ENCODE measurements at regions not wholly inside any gene's neighbourhood (a gene's known extent, or its start where the extent isn't known, plus 50 kb on each side); places are given as distances from the start of the nearest gene placed in this dataset.

DNA sequence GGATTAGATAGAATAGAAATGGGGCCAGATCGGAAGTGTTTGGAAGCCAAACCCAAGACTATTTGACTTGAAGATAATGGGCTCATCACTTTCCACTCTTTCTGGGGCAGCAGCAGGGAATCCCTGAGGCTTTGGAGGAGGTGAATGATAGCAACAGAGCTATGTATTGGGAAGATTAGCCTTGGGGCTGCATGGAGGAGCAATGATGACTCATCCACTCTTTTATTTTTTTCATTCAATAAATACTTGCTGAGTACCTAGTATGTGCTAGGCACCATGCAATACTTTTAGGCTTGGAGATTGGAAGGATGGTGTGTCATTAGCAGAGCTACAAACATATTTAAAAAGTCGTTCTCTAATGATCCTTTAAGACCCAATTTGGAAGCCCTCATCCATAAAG is 166.9 kb upstream of the FOXD3 start:
- H3K4me1 ChIP-seq (ENCODE audit: control insufficient read depth, extremely low read depth, insufficient read depth, low read length), result no peaks in the 10 kb centered on the region
- H3K9ac ChIP-seq (ENCODE audit: insufficient read depth, low read length), result no peak overlapping the region
- no peak overlapping the region for H3K4me3 ChIP-seq (replicated peaks in 1 of 4; ENCODE audit: control extremely low read depth in 1 of 4, insufficient read depth in 1 of 4, low read depth in 3 of 4, low read length in 4 of 4)
- H4K20me1 ChIP-seq (ENCODE audit: control insufficient read depth, extremely low read depth, insufficient read depth, low read length), result no peaks in the 10 kb centered on the region
- no peaks in the 10 kb centered on the region for H3K27me3 ChIP-seq (ENCODE audit: control insufficient read depth, insufficient read depth, low read length)
- H3K27ac ChIP-seq (ENCODE audit: insufficient read depth, low read length), result no peak overlapping the region
- no peak for TF ChIP-seq EZH2 (IDR thresholded peaks at IDR 0.05; ENCODE audit: low read length, missing control alignments)
- TF ChIP-seq, protein P1, sequence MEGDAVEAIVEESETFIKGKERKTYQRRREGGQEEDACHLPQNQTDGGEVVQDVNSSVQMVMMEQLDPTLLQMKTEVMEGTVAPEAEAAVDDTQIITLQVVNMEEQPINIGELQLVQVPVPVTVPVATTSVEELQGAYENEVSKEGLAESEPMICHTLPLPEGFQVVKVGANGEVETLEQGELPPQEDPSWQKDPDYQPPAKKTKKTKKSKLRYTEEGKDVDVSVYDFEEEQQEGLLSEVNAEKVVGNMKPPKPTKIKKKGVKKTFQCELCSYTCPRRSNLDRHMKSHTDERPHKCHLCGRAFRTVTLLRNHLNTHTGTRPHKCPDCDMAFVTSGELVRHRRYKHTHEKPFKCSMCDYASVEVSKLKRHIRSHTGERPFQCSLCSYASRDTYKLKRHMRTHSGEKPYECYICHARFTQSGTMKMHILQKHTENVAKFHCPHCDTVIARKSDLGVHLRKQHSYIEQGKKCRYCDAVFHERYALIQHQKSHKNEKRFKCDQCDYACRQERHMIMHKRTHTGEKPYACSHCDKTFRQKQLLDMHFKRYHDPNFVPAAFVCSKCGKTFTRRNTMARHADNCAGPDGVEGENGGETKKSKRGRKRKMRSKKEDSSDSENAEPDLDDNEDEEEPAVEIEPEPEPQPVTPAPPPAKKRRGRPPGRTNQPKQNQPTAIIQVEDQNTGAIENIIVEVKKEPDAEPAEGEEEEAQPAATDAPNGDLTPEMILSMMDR (conservative IDR thresholded peaks at IDR 0.05 in 1 of 2, IDR thresholded peaks at IDR 0.05 in 1 of 2; ENCODE audit: low read depth in 1 of 2, low read length in 2 of 2), result no peak
- H3K79me2 ChIP-seq (ENCODE audit: control insufficient read depth, insufficient read depth, low read length), result no peaks in the 10 kb centered on the region
- no peak overlapping the region for H2AFZ ChIP-seq (ENCODE audit: low read length)
- DNase-seq (ENCODE audit: low read depth in 2 of 2), result no peak
- H3K36me3 ChIP-seq (ENCODE audit: control insufficient read depth, insufficient read depth, low read length), result no peaks in the 10 kb centered on the region
- H3K9me3 ChIP-seq (ENCODE audit: control insufficient read depth, insufficient read depth, low read depth, low read length), result no peaks in the 10 kb centered on the region
- no peak overlapping the region for H3K4me2 ChIP-seq (ENCODE audit: extremely low read depth, insufficient read depth, low read length)

DNA sequence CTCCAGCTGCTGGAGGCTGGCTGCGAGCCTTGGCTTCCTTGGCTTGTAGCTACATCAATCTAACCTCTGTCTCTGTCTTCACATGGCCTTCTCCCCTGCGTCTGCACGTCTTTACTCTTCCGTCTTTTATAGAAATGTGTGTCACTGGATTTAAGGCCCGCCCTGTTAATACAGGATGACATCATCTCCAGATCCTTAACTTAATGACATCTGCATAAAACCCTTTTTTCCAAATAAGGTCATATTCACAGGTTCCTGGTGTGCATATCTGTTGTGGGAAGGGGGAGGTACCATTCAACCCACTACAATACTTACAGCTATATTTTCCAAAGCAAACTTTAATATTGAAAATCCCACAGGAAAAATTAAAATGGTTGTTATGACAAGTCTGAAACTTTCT is 165.3 kb upstream of the FOXD3 start:
- H3K27me3 ChIP-seq (ENCODE audit: control insufficient read depth, insufficient read depth, low read length), result no peaks in the 10 kb centered on the region
- no peaks in the 10 kb centered on the region for H3K9me3 ChIP-seq (ENCODE audit: control insufficient read depth, insufficient read depth, low read depth, low read length)
- no peak overlapping the region for H3K9ac ChIP-seq (ENCODE audit: insufficient read depth, low read length)
- H3K4me2 ChIP-seq (ENCODE audit: extremely low read depth, insufficient read depth, low read length), result no peak overlapping the region
- no peak for DNase-seq (ENCODE audit: low read depth in 2 of 2)
- no peaks in the 10 kb centered on the region for H4K20me1 ChIP-seq (ENCODE audit: control insufficient read depth, extremely low read depth, insufficient read depth, low read length)
- H3K4me3 ChIP-seq (replicated peaks in 1 of 4; ENCODE audit: control extremely low read depth in 1 of 4, insufficient read depth in 1 of 4, low read depth in 3 of 4, low read length in 4 of 4), result no peak overlapping the region
- no peaks in the 10 kb centered on the region for H3K4me1 ChIP-seq (ENCODE audit: control insufficient read depth, extremely low read depth, insufficient read depth, low read length)
- no peaks in the 10 kb centered on the region for H3K79me2 ChIP-seq (ENCODE audit: control insufficient read depth, insufficient read depth, low read length)
- H2AFZ ChIP-seq (ENCODE audit: low read length), result no peak overlapping the region
- no peak for TF ChIP-seq EZH2 (IDR thresholded peaks at IDR 0.05; ENCODE audit: low read length, missing control alignments)
- TF ChIP-seq, protein P1 (conservative IDR thresholded peaks at IDR 0.05 in 1 of 2, IDR thresholded peaks at IDR 0.05 in 1 of 2; ENCODE audit: low read depth in 1 of 2, low read length in 2 of 2), result no peak
- H3K36me3 ChIP-seq (ENCODE audit: control insufficient read depth, insufficient read depth, low read length), result no peaks in the 10 kb centered on the region
- H3K27ac ChIP-seq (ENCODE audit: insufficient read depth, low read length), result no peak overlapping the region

DNA sequence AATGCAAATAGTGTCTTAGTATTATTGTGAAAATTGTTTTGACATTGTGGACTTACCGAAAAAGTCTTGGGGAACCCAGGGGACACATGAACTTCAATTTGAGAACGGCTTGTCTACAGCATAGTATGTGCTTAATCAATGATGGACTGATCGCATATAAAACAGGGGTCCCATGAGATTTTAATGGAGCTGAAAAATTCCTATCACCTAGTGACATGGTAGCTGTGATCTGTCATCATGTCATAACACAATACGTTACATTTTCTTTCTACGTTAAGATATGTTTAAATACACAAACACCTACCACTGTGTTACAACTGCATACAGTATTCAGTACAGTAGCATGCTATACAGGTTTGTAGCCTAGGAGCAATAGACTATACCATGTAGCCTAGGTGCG is 153.3 kb upstream of the FOXD3 start:
- H3K36me3 ChIP-seq (ENCODE audit: control insufficient read depth, insufficient read depth, low read length), result no peaks in the 10 kb centered on the region
- H3K27ac ChIP-seq (ENCODE audit: insufficient read depth, low read length), result no peak overlapping the region
- H2AFZ ChIP-seq (ENCODE audit: low read length), result no peak overlapping the region
- no peaks in the 10 kb centered on the region for H4K20me1 ChIP-seq (ENCODE audit: control insufficient read depth, extremely low read depth, insufficient read depth, low read length)
- no peak for TF ChIP-seq EZH2 (IDR thresholded peaks at IDR 0.05; ENCODE audit: low read length, missing control alignments)
- TF ChIP-seq, protein P1 (conservative IDR thresholded peaks at IDR 0.05 in 1 of 2, IDR thresholded peaks at IDR 0.05 in 1 of 2; ENCODE audit: low read depth in 1 of 2, low read length in 2 of 2), result no peak
- H3K27me3 ChIP-seq (ENCODE audit: control insufficient read depth, insufficient read depth, low read length), result no peaks in the 10 kb centered on the region
- no peaks in the 10 kb centered on the region for H3K9me3 ChIP-seq (ENCODE audit: control insufficient read depth, insufficient read depth, low read depth, low read length)
- no peak overlapping the region for H3K9ac ChIP-seq (ENCODE audit: insufficient read depth, low read length)
- H3K4me1 ChIP-seq (ENCODE audit: control insufficient read depth, extremely low read depth, insufficient read depth, low read length), result no peaks in the 10 kb centered on the region
- no peaks in the 10 kb centered on the region for H3K79me2 ChIP-seq (ENCODE audit: control insufficient read depth, insufficient read depth, low read length)
- no peak overlapping the region for H3K4me3 ChIP-seq (replicated peaks in 1 of 4; ENCODE audit: control extremely low read depth in 1 of 4, insufficient read depth in 1 of 4, low read depth in 3 of 4, low read length in 4 of 4)
- no peak overlapping the region for H3K4me2 ChIP-seq (ENCODE audit: extremely low read depth, insufficient read depth, low read length)
- DNase-seq (ENCODE audit: low read depth in 2 of 2), result no peak

All from fibroblast of lung (primary cell).